Colonic mucosa (tissue), 4 donors: ENCODE measurements at regions not wholly inside any gene's neighbourhood (a gene's known extent, or its start where the extent isn't known, plus 50 kb on each side); places are given as distances from the start of the nearest gene placed in this dataset.

Experiments used
- DNase-seq: peaks from one replicate; pipeline ENCODE4 v3.0.0-alpha.2; 2020
- H3K27ac ChIP-seq: fragments of 200-600 bp; one replicate; pipeline ENCODE4 v1.8.0; 2021
- H3K27me3 ChIP-seq: fragments of 200-600 bp; one replicate; pipeline ENCODE4 v1.8.0; 2021
- H3K36me3 ChIP-seq: fragments of 200-600 bp; one replicate; pipeline ENCODE4 v1.8.0; 2021
- H3K4me1 ChIP-seq: fragments of 200-600 bp; one replicate; pipeline ENCODE4 v1.8.0; 2021; ENCODE audit warnings: mild to moderate bottlenecking
- H3K4me3 ChIP-seq: fragments of 200-600 bp; one replicate; pipeline ENCODE4 v1.8.0; 2021
- H3K9ac ChIP-seq, 2 donors: one replicate each; pipeline ENCODE4 v1.7.0; 2013; ENCODE audit warnings: control low read depth in 2 of 2, low read depth in 2 of 2, low read length in 2 of 2
- H3K9me3 ChIP-seq: fragments of 200-600 bp; one replicate; pipeline ENCODE4 v1.8.0; 2021
- intact Hi-C: fragments of 100-400 bp; cut with DNase I; formaldehyde crosslinking; loops from one replicate; pipeline ENCODE4 v1.14.1; 2022
- TF ChIP-seq, protein P1 (sequence below): fragments of 200-600 bp; IDR thresholded peaks from one replicate; pipeline ENCODE4 v1.8.0; 2022; ENCODE audit warnings: antibody characterized with exemption, mild to moderate bottlenecking
- donor health status: healthy.
- donor health status: DM: no; HTN: no; CAD: no.
- donor health status: DM: no; HTN: no; CAD: no.

DNA sequence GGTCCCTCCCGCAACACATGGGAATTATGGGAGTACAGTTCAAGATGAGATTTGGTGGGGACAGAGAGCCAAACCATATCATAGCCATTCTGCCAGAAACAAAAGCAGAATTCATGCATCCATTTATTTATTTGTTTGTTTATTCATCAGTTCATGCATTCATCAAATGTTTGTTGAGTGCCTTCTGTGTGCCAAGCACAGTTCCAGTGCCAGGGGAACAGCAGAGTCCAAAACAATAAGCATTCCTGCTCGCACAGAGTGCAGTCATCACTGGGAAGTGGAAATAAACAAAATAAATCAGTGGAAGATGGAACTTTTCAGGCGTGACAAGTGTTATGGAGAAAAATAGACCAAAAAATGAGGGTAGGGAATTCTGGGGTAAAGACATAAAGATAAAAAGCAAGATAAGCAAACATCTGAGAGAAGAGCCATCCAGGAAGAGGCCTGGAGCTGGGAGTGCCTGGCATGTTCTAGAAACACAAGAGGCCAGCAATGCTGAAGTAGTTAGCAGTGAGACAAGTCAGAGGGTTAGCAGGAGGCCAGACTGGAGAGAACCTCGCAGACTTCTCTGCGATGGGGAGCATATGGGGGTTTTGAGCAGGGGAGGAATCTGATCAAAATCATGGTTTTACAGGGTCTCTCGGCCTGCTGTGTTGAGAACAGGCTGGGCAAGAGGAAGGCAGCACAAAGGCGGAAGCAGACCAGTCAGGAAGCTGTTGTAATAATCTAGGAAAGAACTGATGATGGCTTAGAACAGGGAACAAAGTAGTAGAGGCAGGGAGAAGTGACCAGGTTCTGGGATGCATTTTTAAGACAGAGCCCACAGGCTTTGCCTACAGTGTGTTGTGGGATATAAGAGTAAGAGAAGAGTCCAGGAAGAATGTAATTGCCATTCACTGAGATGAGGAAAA lies 113.2 kb downstream of the GLUL start:
- intact Hi-C loops = no loop called here
- Histone ChIP-seq H3K4me3 (no peak overlapping the region), H3K36me3 (no peaks in the 10 kb centered on the region), H3K9ac (no peak overlapping the region), H3K27me3 (no peaks in the 10 kb centered on the region), H3K4me1 (no peaks in the 10 kb centered on the region), H3K27ac (no peak overlapping the region), H3K9me3 (no peaks in the 10 kb centered on the region)
- DNase-seq = no peak
- TF ChIP-seq, protein P1, sequence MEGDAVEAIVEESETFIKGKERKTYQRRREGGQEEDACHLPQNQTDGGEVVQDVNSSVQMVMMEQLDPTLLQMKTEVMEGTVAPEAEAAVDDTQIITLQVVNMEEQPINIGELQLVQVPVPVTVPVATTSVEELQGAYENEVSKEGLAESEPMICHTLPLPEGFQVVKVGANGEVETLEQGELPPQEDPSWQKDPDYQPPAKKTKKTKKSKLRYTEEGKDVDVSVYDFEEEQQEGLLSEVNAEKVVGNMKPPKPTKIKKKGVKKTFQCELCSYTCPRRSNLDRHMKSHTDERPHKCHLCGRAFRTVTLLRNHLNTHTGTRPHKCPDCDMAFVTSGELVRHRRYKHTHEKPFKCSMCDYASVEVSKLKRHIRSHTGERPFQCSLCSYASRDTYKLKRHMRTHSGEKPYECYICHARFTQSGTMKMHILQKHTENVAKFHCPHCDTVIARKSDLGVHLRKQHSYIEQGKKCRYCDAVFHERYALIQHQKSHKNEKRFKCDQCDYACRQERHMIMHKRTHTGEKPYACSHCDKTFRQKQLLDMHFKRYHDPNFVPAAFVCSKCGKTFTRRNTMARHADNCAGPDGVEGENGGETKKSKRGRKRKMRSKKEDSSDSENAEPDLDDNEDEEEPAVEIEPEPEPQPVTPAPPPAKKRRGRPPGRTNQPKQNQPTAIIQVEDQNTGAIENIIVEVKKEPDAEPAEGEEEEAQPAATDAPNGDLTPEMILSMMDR = no peak

DNA sequence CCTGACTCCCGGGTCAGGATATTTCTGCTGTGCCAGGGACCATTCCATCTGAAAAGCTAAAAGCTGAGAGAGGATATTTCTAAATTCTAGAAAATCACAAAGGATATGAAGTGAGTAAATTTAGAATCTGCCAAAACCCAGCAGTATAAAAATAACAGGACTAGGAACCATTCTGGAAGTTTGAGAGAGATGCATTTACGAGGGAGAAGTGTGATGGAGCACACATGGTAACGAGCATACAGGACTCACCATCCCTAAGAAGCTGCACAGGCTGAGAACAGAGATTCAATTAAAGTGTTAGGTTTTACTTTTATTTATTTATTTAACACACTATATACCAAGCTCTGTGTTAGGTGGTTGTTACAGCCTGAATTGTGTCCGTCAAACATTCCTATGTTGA lies 116.3 kb downstream of the GLUL start:
- TF ChIP-seq, protein P1 = no peak
- no peaks in the 10 kb centered on the region for H3K4me1 ChIP-seq

DNA sequence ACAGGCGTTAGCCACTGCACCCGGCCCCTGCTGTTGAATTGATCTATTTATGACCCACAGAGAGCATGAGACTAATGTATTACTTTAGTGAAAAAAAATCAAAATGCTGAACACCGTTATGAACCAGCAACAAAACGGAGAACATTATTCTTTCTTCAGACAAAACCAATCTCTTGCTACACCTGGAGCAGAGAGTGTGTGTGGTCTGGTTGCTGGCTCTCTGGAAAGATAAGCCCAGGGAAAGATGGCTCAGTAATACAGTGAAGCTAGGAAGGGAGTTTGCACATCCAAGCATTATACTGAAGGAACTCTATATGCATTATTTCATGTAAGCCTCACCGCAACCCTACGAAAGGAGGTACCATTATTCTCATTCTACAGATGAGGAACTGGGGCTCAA lies 117.0 kb downstream of the GLUL start:
- H3K36me3 ChIP-seq = no peaks in the 10 kb centered on the region
- no peak overlapping the region for H3K27ac ChIP-seq
- H3K4me1 ChIP-seq = no peaks in the 10 kb centered on the region
- H3K9ac ChIP-seq = no peak overlapping the region
- H3K27me3 ChIP-seq = no peaks in the 10 kb centered on the region
- TF ChIP-seq, protein P1 = no peak
- H3K9me3 ChIP-seq = no peaks in the 10 kb centered on the region
- no peak overlapping the region for H3K4me3 ChIP-seq
- DNase-seq = no peak
- intact Hi-C loops = no loop called here

More for the DNA sequence above, 116.3 kb downstream of the GLUL start:
- Histone ChIP-seq H3K4me3 (no peak overlapping the region), H3K27ac (no peak overlapping the region), H3K36me3 (no peaks in the 10 kb centered on the region), H3K9me3 (no peaks in the 10 kb centered on the region), H3K27me3 (no peaks in the 10 kb centered on the region), H3K9ac (no peak overlapping the region)
- intact Hi-C loops = no loop called here
- DNase-seq = no peak

DNA sequence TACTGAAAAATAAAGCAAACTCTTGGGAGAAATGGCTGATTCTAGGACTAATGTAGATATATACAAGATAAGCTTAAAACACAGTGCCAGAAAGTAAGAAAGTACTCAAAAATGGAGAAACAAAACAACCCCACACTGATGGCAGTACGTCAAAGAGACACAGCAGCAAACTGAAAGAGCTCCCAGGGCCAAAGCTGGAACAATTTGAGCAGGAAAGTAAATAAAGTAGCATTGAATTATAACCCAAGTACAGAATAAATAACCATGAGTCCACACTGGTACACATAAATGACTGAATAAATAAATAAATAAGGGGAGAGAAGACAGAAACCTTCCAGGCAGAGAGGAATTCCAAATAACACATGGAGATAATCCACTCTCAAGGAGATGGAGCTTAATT lies 120.9 kb downstream of the GLUL start:
- no peaks in the 10 kb centered on the region for H3K4me1 ChIP-seq
- no peak overlapping the region for H3K27ac ChIP-seq
- no peak overlapping the region for H3K9ac ChIP-seq
- DNase-seq = no peak
- H3K4me3 ChIP-seq = no peak overlapping the region
- no peaks in the 10 kb centered on the region for H3K9me3 ChIP-seq
- no peaks in the 10 kb centered on the region for H3K27me3 ChIP-seq
- H3K36me3 ChIP-seq = no peaks in the 10 kb centered on the region
- intact Hi-C loops = no loop called here
- TF ChIP-seq, protein P1 = no peak

DNA sequence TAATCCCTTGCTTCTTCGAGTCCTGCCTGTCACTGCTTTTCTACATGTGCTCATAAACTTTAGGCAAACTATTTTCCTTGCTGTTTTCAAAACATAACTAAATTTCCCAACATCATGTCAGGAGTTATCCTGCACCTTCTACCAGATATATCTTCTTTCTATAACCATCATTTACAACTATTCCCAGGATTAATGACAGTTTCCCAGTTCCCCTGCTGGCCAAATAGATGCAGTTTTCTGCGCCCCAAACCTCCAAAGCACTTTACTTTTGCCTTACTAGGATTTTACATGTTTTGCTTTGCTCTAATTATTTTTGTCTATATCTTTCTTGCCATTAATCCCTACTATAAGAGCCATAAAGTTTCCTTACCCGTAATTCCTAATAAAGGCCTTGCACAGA lies 122.5 kb downstream of the GLUL start:
- H3K9ac ChIP-seq = no peak overlapping the region
- no peaks in the 10 kb centered on the region for H3K36me3 ChIP-seq
- no peak for DNase-seq
- H3K9me3 ChIP-seq = no peaks in the 10 kb centered on the region
- no peak overlapping the region for H3K27ac ChIP-seq
- TF ChIP-seq, protein P1 = no peak
- no peaks in the 10 kb centered on the region for H3K4me1 ChIP-seq
- intact Hi-C loops = no loop called here
- H3K27me3 ChIP-seq = no peaks in the 10 kb centered on the region
- no peak overlapping the region for H3K4me3 ChIP-seq
